GM23338 (cell line): ENCODE measurements at regions not wholly inside any gene's neighbourhood (a gene's known extent, or its start where the extent isn't known, plus 50 kb on each side); places are given as distances from the start of the nearest gene placed in this dataset.

Experiments
- ATAC-seq: fragments of 200-7000 bp; cut with Tn5 transposase; 3 replicates; pipeline ENCODE4 v1.9.1; 2020
- DNase-seq: peaks from one replicate; pipeline ENCODE4 v3.0.0-alpha.2; 2015; ENCODE audit warnings: low spot score
- H2AFZ ChIP-seq: fragments of 200-600 bp; sonication (generic); 2 replicates; pipeline ENCODE4 v1.8.0; 2016; ENCODE audit warnings: antibody characterized with exemption, mild to moderate bottlenecking, moderate library complexity
- H3F3A ChIP-seq: fragments of 200-600 bp; sonication (generic); replicated peaks from 2 replicates; pipeline ENCODE4 v1.8.0; 2017; ENCODE audit warnings: antibody characterized with exemption, mixed run types, low read depth
- H3K27ac ChIP-seq: fragments of 200-600 bp; sonication (generic); 2 replicates; pipeline ENCODE4 v1.6.1; 2016; ENCODE audit warnings: low read depth
- H3K27me3 ChIP-seq: fragments of 200-600 bp; sonication (generic); 2 replicates; pipeline ENCODE4 v1.8.0; 2016; ENCODE audit warnings: mild to moderate bottlenecking, mixed run types, moderate library complexity; ENCODE audit not compliant: insufficient read depth
- H3K36me3 ChIP-seq: fragments of 200-600 bp; sonication (generic); 2 replicates; pipeline ENCODE4 v1.8.0; 2016; ENCODE audit warnings: mild to moderate bottlenecking; ENCODE audit not compliant: insufficient read depth
- H3K4me1 ChIP-seq: fragments of 200-600 bp; sonication (generic); 2 replicates; pipeline ENCODE4 v1.8.0; 2016; ENCODE audit warnings: mild to moderate bottlenecking, moderate library complexity; ENCODE audit not compliant: insufficient read depth
- H3K4me2 ChIP-seq: fragments of 200-600 bp; sonication (generic); 2 replicates; pipeline ENCODE4 v1.7.1; 2017; ENCODE audit warnings: mixed run types
- H3K4me3 ChIP-seq: fragments of 200-600 bp; sonication (generic); 2 replicates; pipeline ENCODE4 v1.6.1; 2016; ENCODE audit warnings: mixed run types
- H3K79me2 ChIP-seq: fragments of 200-600 bp; sonication (generic); replicated peaks from 2 replicates; pipeline ENCODE4 v1.8.0; 2017; ENCODE audit warnings: mild to moderate bottlenecking; ENCODE audit not compliant: insufficient read depth
- H3K9me2 ChIP-seq: fragments of 200-600 bp; sonication (generic); 2 replicates; pipeline ENCODE4 v1.8.0; 2017; ENCODE audit not compliant: insufficient read depth
- H4K20me1 ChIP-seq: fragments of 200-600 bp; sonication (generic); replicated peaks from 2 replicates; pipeline ENCODE4 v1.8.0; 2017; ENCODE audit warnings: mild to moderate bottlenecking; ENCODE audit not compliant: insufficient read depth
- H3K27ac Mint-ChIP-seq: 2 replicates; pipeline ENCODE4 v1.8.0; 2020; ENCODE audit warnings: inconsistent platforms, mild to moderate bottlenecking, moderate library complexity, mixed read lengths
- H3K27me3 Mint-ChIP-seq: 3 replicates; pipeline ENCODE4 v1.8.0; 2022; ENCODE audit warnings: low read depth, mild to moderate bottlenecking, moderate library complexity, mixed read lengths, inconsistent platforms; ENCODE audit not compliant: insufficient read depth, poor library complexity
- H3K36me3 Mint-ChIP-seq: 3 replicates; pipeline ENCODE4 v1.8.0; 2021; ENCODE audit warnings: low read depth, mild to moderate bottlenecking, inconsistent platforms, moderate library complexity, mixed read lengths
- H3K4me1 Mint-ChIP-seq: 3 replicates; pipeline ENCODE4 v1.8.0; 2020; ENCODE audit warnings: mild to moderate bottlenecking, inconsistent platforms, mixed read lengths
- H3K4me3 Mint-ChIP-seq: 3 replicates; pipeline ENCODE4 v1.8.0; 2021; ENCODE audit warnings: moderate library complexity, mild to moderate bottlenecking, inconsistent platforms, mixed read lengths
- H3K9me3 Mint-ChIP-seq: 3 replicates; pipeline ENCODE4 v1.8.0; 2020; ENCODE audit warnings: moderate library complexity, mild to moderate bottlenecking, inconsistent platforms, mixed read lengths
- CTCF ChIP-seq, 2 experiments: fragments of 200-600 bp in 1 of 2; sonication (generic) in 1 of 2; conservative IDR thresholded peaks; 2 replicates each; pipeline versions ENCODE4 v1.5.1 to v1.6.1; 2016 to 2017; ENCODE audit warnings: antibody characterized with exemption in 2 of 2, low read depth in 2 of 2, mild to moderate bottlenecking in 2 of 2, moderate library complexity in 1 of 2
- ETS1 ChIP-seq: IDR thresholded peaks from 2 replicates; pipeline ENCODE4 v1.6.1; 2016; ENCODE audit warnings: antibody characterized with exemption
- EZH2phosphoT487 ChIP-seq: fragments of 200-600 bp; sonication (generic); IDR thresholded peaks from one replicate; pipeline ENCODE4 v1.8.1; 2018; ENCODE audit warnings: antibody characterized with exemption; ENCODE audit not compliant: unreplicated experiment
- JUNB ChIP-seq: IDR thresholded peaks from one replicate; pipeline ENCODE4 v1.6.1; 2016; ENCODE audit warnings: antibody characterized with exemption; ENCODE audit not compliant: unreplicated experiment
- STAT1 ChIP-seq: IDR thresholded peaks from one replicate; pipeline ENCODE4 v1.6.1; 2016; ENCODE audit warnings: antibody characterized with exemption; ENCODE audit not compliant: unreplicated experiment
- ZNF114 ChIP-seq: fragments of 250-450 bp; sonication (Bioruptor Pico); IDR thresholded peaks from 2 replicates; pipeline ENCODE4 v1.5.0; 2020; ENCODE audit warnings: mild to moderate bottlenecking, moderate library complexity
- ZNF331 ChIP-seq: fragments of 250-450 bp; sonication (Bioruptor Pico); IDR thresholded peaks from 2 replicates; pipeline ENCODE4 v1.5.0; 2020; ENCODE audit warnings: low read depth, mild to moderate bottlenecking, moderate library complexity
- ZNF462 ChIP-seq: fragments of 250-450 bp; sonication (Bioruptor Pico); IDR thresholded peaks from 2 replicates; pipeline ENCODE4 v1.5.0; 2020; ENCODE audit warnings: mild to moderate bottlenecking, moderate library complexity

- TF ChIP-seq ZNF462 (CRISPR knock-in tag): no peak
- TF ChIP-seq EZH2phosphoT487: no peak
- TF ChIP-seq ZNF331: no peak
- no peak for TF ChIP-seq ZNF114 (CRISPR knock-in tag)
- TF ChIP-seq CTCF (conservative IDR thresholded peaks at IDR 0.05; ENCODE audit: low read depth in 2 of 2): no peak
Observed at GRCh38 chr12:78586790-78587189, 277.8 kb upstream of the SYT1 start (continued).

- no peaks in the 10 kb centered on the region for H3K4me1 ChIP-seq
- H4K20me1 ChIP-seq: no peaks in the 10 kb centered on the region
- H2AFZ ChIP-seq: no peak overlapping the region
- no peaks in the 10 kb centered on the region for H3K9me2 ChIP-seq
- H3K36me3 ChIP-seq: no peaks in the 10 kb centered on the region; the same call in 1 of the 2 replicates
- no peaks in the 10 kb centered on the region for H3K27me3 ChIP-seq
- H3K9me3 Mint-ChIP-seq: peaks cover 21% of the 10 kb centered on the region
- no peak overlapping the region for H3K27ac Mint-ChIP-seq
- no peak overlapping the region for H3K27ac ChIP-seq
- H3K4me3 Mint-ChIP-seq: no peak overlapping the region
- no peaks in the 10 kb centered on the region for H3K79me2 ChIP-seq
- no peaks in the 10 kb centered on the region for H3F3A ChIP-seq
- H3K4me2 ChIP-seq: no peak overlapping the region
- H3K4me3 ChIP-seq: no peak overlapping the region
- H3K27me3 Mint-ChIP-seq: no peaks in the 10 kb centered on the region
- H3K4me1 Mint-ChIP-seq: no peaks in the 10 kb centered on the region
- DNase-seq: no peak
- peaks cover 14% of the 10 kb centered on the region; the same call in 2 of the 3 replicates for H3K36me3 Mint-ChIP-seq
- no peak for TF ChIP-seq ETS1
- no peak for TF ChIP-seq ZNF331
- no peak for TF ChIP-seq JUNB
- TF ChIP-seq STAT1: no peak
- no peak for ATAC-seq
Observed at GRCh38 chr12:78599366-78599765, 265.2 kb upstream of the SYT1 start.
